GM12878 (cell line): ENCODE measurements at regions not wholly inside any gene's neighbourhood (a gene's known extent, or its start where the extent isn't known, plus 50 kb on each side); places are given as distances from the start of the nearest gene placed in this dataset.

Experiments
- EZH2 ChIP-seq: IDR thresholded peaks from 2 replicates; pipeline ENCODE4 v1.6.1; 2012; ENCODE audit warnings: low read depth, mild to moderate bottlenecking, control low read depth, inconsistent platforms, low read length, borderline replicate concordance; ENCODE audit not compliant: control insufficient read depth
- GABPA ChIP-seq: IDR thresholded peaks from 2 replicates; pipeline ENCODE4 v1.6.1; 2014; ENCODE audit warnings: antibody characterized with exemption, low read depth, mild to moderate bottlenecking, inconsistent platforms
- GATAD2B ChIP-seq: fragments of 450-650 bp; conservative IDR thresholded peaks from 2 replicates; pipeline ENCODE4 v1.6.1; 2017; ENCODE audit warnings: low read depth, mild to moderate bottlenecking, moderate library complexity
- KAT2A ChIP-seq: conservative IDR thresholded peaks from 2 replicates; pipeline ENCODE4 v1.6.1; 2011; ENCODE audit warnings: low read depth, low read length; ENCODE audit not compliant: control insufficient read depth
- NR2C2 ChIP-seq: IDR thresholded peaks from 2 replicates; pipeline ENCODE4 v1.6.1; 2011; ENCODE audit warnings: borderline replicate concordance, low read depth; ENCODE audit not compliant: control insufficient read depth, insufficient read length
- POLR2A ChIP-seq: IDR thresholded peaks from 2 replicates; pipeline ENCODE4 v1.6.1; 2011; ENCODE audit warnings: low read depth, mild to moderate bottlenecking, low read length
- POLR2AphosphoS5 ChIP-seq: IDR thresholded peaks from 2 replicates; pipeline ENCODE4 v1.6.1; 2011; ENCODE audit warnings: mild to moderate bottlenecking, low read length, inconsistent platforms
- RAD21 ChIP-seq: IDR thresholded peaks from 2 replicates; pipeline ENCODE4 v1.6.1; 2011; ENCODE audit warnings: mild to moderate bottlenecking, low read depth, low read length, moderate library complexity; ENCODE audit not compliant: insufficient read depth
- SP1 ChIP-seq: IDR thresholded peaks from one replicate; pipeline ENCODE4 v1.6.1; 2011; ENCODE audit warnings: low read depth, low read length
- SUZ12 ChIP-seq: fragments of 200-600 bp; sonication (generic); IDR thresholded peaks from one replicate; pipeline ENCODE4 v1.6.1; 2018; ENCODE audit warnings: antibody characterized with exemption, mild to moderate bottlenecking; ENCODE audit not compliant: unreplicated experiment
- ZBED1 ChIP-seq: IDR thresholded peaks from 2 replicates; pipeline ENCODE4 v1.6.1; 2016; ENCODE audit warnings: borderline replicate concordance
- TF ChIP-seq, protein P1 (sequence below), 3 experiments: IDR thresholded peaks in 2 of 3; conservative IDR thresholded peaks in 1 of 3; 2 replicates each; pipeline ENCODE4 v1.5.1; 2011; ENCODE audit warnings: low read depth in 3 of 3, low read length in 3 of 3, mild to moderate bottlenecking in 3 of 3, control low read depth in 2 of 3, moderate library complexity in 2 of 3, inconsistent platforms in 1 of 3, mixed read lengths in 1 of 3; ENCODE audit not compliant: control insufficient read depth in 2 of 3, insufficient read depth in 1 of 3; ENCODE audit errors: extremely low read depth in 1 of 3
- TF ChIP-seq, protein P2 (sequence below): IDR thresholded peaks from 2 replicates; pipeline ENCODE4 v1.6.1; 2012; ENCODE audit warnings: low read depth, low read length, improper control_type of control experiment
- TF ChIP-seq, protein P3 (sequence below): IDR thresholded peaks from 2 replicates; pipeline ENCODE4 v1.6.1; 2011; ENCODE audit warnings: borderline replicate concordance, low read depth, mild to moderate bottlenecking, moderate library complexity, mixed read lengths, low read length; ENCODE audit not compliant: insufficient read depth; ENCODE audit errors: extremely low read length

DNA sequence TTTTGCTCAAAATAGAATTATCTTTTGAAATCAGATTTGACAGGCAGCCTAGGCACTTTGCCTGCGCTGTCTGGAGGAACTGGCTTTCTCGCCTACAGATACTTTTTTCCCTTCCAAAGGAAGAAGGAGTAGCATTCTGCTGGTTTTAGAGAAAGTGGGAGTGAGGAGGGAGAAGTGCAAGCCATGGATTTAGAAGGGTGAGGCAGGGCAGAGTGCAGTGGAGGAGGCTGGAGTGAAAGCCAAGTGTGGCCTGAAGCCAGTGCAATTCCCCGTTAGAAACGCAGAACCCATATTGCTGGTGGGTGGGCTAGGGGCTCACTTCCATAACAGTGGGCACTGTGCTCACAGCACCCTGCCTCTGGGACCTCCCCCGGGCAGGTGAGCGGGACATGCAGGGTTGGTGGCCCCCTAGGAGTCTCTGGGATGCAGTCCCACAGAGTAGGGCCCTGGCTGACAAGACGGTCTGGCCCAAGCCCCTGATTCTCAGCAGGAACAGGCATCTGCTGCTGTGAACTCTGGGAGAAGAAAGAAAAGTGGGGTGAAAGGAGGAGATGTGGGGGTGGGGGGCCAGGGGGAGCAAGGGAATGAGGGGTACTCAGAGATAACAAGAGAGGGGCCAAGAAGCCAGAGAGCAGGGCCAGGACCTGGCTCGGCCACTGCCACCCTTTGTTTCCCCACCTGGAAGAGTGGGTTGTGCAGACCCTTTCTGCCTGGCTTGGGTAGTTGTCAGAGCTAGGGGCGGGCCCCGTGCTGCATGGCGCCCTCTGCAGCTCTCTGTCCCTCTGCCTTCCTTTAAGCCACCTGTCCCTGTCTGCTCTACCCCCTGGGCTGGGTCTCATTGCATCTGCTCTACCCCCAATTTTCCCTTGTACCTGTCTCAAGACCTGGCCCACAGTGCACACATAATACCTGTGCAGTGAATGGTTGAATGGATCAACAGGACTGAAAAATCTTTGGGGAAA lies 273.5 kb upstream of the HS6ST1 start:
- TF ChIP-seq, protein P1, sequence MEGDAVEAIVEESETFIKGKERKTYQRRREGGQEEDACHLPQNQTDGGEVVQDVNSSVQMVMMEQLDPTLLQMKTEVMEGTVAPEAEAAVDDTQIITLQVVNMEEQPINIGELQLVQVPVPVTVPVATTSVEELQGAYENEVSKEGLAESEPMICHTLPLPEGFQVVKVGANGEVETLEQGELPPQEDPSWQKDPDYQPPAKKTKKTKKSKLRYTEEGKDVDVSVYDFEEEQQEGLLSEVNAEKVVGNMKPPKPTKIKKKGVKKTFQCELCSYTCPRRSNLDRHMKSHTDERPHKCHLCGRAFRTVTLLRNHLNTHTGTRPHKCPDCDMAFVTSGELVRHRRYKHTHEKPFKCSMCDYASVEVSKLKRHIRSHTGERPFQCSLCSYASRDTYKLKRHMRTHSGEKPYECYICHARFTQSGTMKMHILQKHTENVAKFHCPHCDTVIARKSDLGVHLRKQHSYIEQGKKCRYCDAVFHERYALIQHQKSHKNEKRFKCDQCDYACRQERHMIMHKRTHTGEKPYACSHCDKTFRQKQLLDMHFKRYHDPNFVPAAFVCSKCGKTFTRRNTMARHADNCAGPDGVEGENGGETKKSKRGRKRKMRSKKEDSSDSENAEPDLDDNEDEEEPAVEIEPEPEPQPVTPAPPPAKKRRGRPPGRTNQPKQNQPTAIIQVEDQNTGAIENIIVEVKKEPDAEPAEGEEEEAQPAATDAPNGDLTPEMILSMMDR (IDR thresholded peaks at IDR 0.05 in 2 of 3, conservative IDR thresholded peaks at IDR 0.05 in 1 of 3; ENCODE audit: control insufficient read depth in 2 of 3, extremely low read depth in 1 of 3, insufficient read depth in 1 of 3, low read depth in 3 of 3, low read length in 3 of 3) = no peak
- no peak for TF ChIP-seq RAD21
- TF ChIP-seq, protein P2, sequence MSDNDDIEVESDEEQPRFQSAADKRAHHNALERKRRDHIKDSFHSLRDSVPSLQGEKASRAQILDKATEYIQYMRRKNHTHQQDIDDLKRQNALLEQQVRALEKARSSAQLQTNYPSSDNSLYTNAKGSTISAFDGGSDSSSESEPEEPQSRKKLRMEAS = no peak
- TF ChIP-seq SP1 = no peak
- no peak for TF ChIP-seq POLR2A
- TF ChIP-seq ZBED1 = no peak
- TF ChIP-seq EZH2 = no peak
- TF ChIP-seq, protein P3, sequence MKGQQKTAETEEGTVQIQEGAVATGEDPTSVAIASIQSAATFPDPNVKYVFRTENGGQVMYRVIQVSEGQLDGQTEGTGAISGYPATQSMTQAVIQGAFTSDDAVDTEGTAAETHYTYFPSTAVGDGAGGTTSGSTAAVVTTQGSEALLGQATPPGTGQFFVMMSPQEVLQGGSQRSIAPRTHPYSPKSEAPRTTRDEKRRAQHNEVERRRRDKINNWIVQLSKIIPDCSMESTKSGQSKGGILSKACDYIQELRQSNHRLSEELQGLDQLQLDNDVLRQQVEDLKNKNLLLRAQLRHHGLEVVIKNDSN = no peak
- TF ChIP-seq GATAD2B = no peak
- TF ChIP-seq GABPA = no peak
- TF ChIP-seq NR2C2 = no peak
- no peak for TF ChIP-seq SUZ12
- TF ChIP-seq KAT2A = no peak
- TF ChIP-seq POLR2AphosphoS5 = no peak
